H9 (cell line): ENCODE measurements at regions not wholly inside any gene's neighbourhood (a gene's known extent, or its start where the extent isn't known, plus 50 kb on each side); places are given as distances from the start of the nearest gene placed in this dataset.
A peak's percentile ranks its signal among the peaks of the same experiment; 100 is the strongest.

Experiments used
- DNase-seq: peaks from one replicate; pipeline ENCODE4 v3.0.0-alpha.2; 2017
- H2AFZ ChIP-seq: one replicate; pipeline ENCODE4 v1.6.1; 2013; ENCODE audit warnings: mild to moderate bottlenecking, low read length, control low read depth, moderate library complexity
- H2AK5ac ChIP-seq: 2 replicates; pipeline ENCODE4 v1.6.1; 2013; ENCODE audit warnings: low read length, control low read depth, mixed read lengths; ENCODE audit not compliant: insufficient read length
- H2BK120ac ChIP-seq: one replicate; pipeline ENCODE4 v1.6.1; 2013; ENCODE audit warnings: low read depth, mild to moderate bottlenecking, low read length, control low read depth, inconsistent platforms; ENCODE audit not compliant: poor library complexity, severe bottlenecking
- H2BK12ac ChIP-seq: 2 replicates; pipeline ENCODE4 v1.6.1; 2013; ENCODE audit warnings: low read length, control low read depth, mixed read lengths, low read depth; ENCODE audit not compliant: insufficient read length
- H2BK15ac ChIP-seq: 2 replicates; pipeline ENCODE4 v1.6.1; 2013; ENCODE audit warnings: low read depth, low read length, control low read depth
- H2BK20ac ChIP-seq: one replicate; pipeline ENCODE4 v1.6.1; 2013; ENCODE audit warnings: low read depth, mild to moderate bottlenecking, low read length, control low read depth, inconsistent platforms; ENCODE audit not compliant: poor library complexity, severe bottlenecking
- H2BK5ac ChIP-seq: 2 replicates; pipeline ENCODE4 v1.6.1; 2013; ENCODE audit warnings: low read length, control low read depth, mixed read lengths; ENCODE audit not compliant: insufficient read length
- H3K14ac ChIP-seq: 2 replicates; pipeline ENCODE4 v1.6.1; 2013; ENCODE audit warnings: low read length, control low read depth; ENCODE audit not compliant: insufficient read depth
- H3K18ac ChIP-seq: 2 replicates; pipeline ENCODE4 v1.6.1; 2013; ENCODE audit warnings: low read depth, mild to moderate bottlenecking, mixed read lengths, low read length, control low read depth; ENCODE audit not compliant: insufficient read length
- H3K23ac ChIP-seq: 2 replicates; pipeline ENCODE4 v1.6.1; 2013; ENCODE audit warnings: low read length, control low read depth, mixed read lengths, low read depth; ENCODE audit not compliant: insufficient read length
- H3K23me2 ChIP-seq: 2 replicates; pipeline ENCODE4 v1.6.1; 2013; ENCODE audit warnings: low read depth, mild to moderate bottlenecking, mixed read lengths, low read length, control low read depth; ENCODE audit not compliant: insufficient read length, poor library complexity, severe bottlenecking
- H3K27ac ChIP-seq: 2 replicates; pipeline ENCODE4 v1.5.1; 2013; ENCODE audit warnings: low read length, control low read depth, mixed read lengths, low read depth; ENCODE audit not compliant: insufficient read length
- H3K27me3 ChIP-seq: 2 replicates; pipeline ENCODE4 v1.6.1; 2013; ENCODE audit warnings: low read length, control low read depth, inconsistent platforms; ENCODE audit not compliant: insufficient read depth
- H3K4ac ChIP-seq: 2 replicates; pipeline ENCODE4 v1.6.1; 2013; ENCODE audit warnings: low read depth, mild to moderate bottlenecking, control low read depth, inconsistent platforms, low read length, moderate library complexity
- H3K4me1 ChIP-seq: 2 replicates; pipeline ENCODE4 v1.6.1; 2013; ENCODE audit warnings: low read length, control low read depth, inconsistent platforms; ENCODE audit not compliant: insufficient read depth
- H3K4me2 ChIP-seq: 2 replicates; pipeline ENCODE4 v1.6.1; 2013; ENCODE audit warnings: low read length, control low read depth, mixed read lengths; ENCODE audit not compliant: insufficient read length, insufficient read depth
- H3K56ac ChIP-seq: 2 replicates; pipeline ENCODE4 v1.6.1; 2013; ENCODE audit warnings: low read depth, mild to moderate bottlenecking, mixed read lengths, low read length, control low read depth; ENCODE audit not compliant: insufficient read length
- H3K79me1 ChIP-seq: 2 replicates; pipeline ENCODE4 v1.6.1; 2013; ENCODE audit warnings: low read depth, mild to moderate bottlenecking, moderate library complexity, low read length, control low read depth, inconsistent platforms; ENCODE audit not compliant: insufficient read depth, poor library complexity, severe bottlenecking
- H3K79me2 ChIP-seq: 2 replicates; pipeline ENCODE4 v1.6.1; 2013; ENCODE audit warnings: low read length, control low read depth, inconsistent platforms; ENCODE audit not compliant: insufficient read depth
- H3K9ac ChIP-seq: 2 replicates; pipeline ENCODE4 v1.6.1; 2013; ENCODE audit warnings: low read length, control low read depth, mixed read lengths; ENCODE audit not compliant: insufficient read length; ENCODE audit errors: extremely low read depth
- H3K9me3 ChIP-seq: one replicate; pipeline ENCODE4 v1.6.1; 2013; ENCODE audit warnings: low read depth, low read length, inconsistent platforms; ENCODE audit not compliant: control insufficient read depth
- H3T11ph ChIP-seq: one replicate; pipeline ENCODE4 v1.6.1; 2013; ENCODE audit warnings: mild to moderate bottlenecking, low read length, control low read depth, inconsistent platforms
- H4K20me1 ChIP-seq: one replicate; pipeline ENCODE4 v1.6.1; 2013; ENCODE audit not compliant: control insufficient read depth, insufficient read length, insufficient read depth
- H4K5ac ChIP-seq: 2 replicates; pipeline ENCODE4 v1.6.1; 2013; ENCODE audit warnings: low read depth, mild to moderate bottlenecking, mixed read lengths, low read length, control low read depth; ENCODE audit not compliant: insufficient read length
- H4K8ac ChIP-seq: replicated peaks from 2 replicates; pipeline ENCODE4 v1.6.1; 2013; ENCODE audit warnings: low read length, control low read depth, mixed read lengths, low read depth; ENCODE audit not compliant: insufficient read length
- H4K91ac ChIP-seq: 2 replicates; pipeline ENCODE4 v1.6.1; 2013; ENCODE audit warnings: low read depth, mild to moderate bottlenecking, moderate library complexity, mixed read lengths, low read length, control low read depth; ENCODE audit not compliant: insufficient read length
- H3K27ac Mint-ChIP-seq, 3 experiments: 2 replicates in 2 of 3; 3 replicates in 1 of 3; pipeline ENCODE4 v1.8.0; 2020 to 2021; ENCODE audit warnings: mixed read lengths in 3 of 3, mild to moderate bottlenecking in 1 of 3, moderate library complexity in 1 of 3
- H3K27me3 Mint-ChIP-seq: 2 replicates; pipeline ENCODE4 v1.8.0; 2021; ENCODE audit warnings: low read depth, mild to moderate bottlenecking, moderate library complexity, mixed read lengths
- H3K36me3 Mint-ChIP-seq, 3 experiments: 2 replicates in 2 of 3; 3 replicates in 1 of 3; pipeline ENCODE4 v1.8.0; 2020 to 2021; ENCODE audit warnings: low read depth in 3 of 3, mixed read lengths in 3 of 3; ENCODE audit not compliant: insufficient read depth in 1 of 3
- H3K4me1 Mint-ChIP-seq, 2 experiments: 2 replicates each; pipeline ENCODE4 v1.8.0; 2020; ENCODE audit warnings: mixed read lengths in 2 of 2
- H3K4me3 Mint-ChIP-seq, 2 experiments: 2 replicates in 1 of 2; 3 replicates in 1 of 2; pipeline ENCODE4 v1.8.0; 2020 to 2021; ENCODE audit warnings: mild to moderate bottlenecking in 2 of 2, mixed read lengths in 2 of 2, moderate library complexity in 1 of 2
- H3K9me3 Mint-ChIP-seq, 2 experiments: 2 replicates in 1 of 2; 3 replicates in 1 of 2; pipeline ENCODE4 v1.8.0; 2020; ENCODE audit warnings: mild to moderate bottlenecking in 2 of 2, mixed read lengths in 2 of 2, moderate library complexity in 1 of 2
- CTCF ChIP-seq: fragments of 200-600 bp; sonication (generic); conservative IDR thresholded peaks from 3 replicates; pipeline ENCODE4 v1.8.0; 2021; ENCODE audit warnings: antibody characterized with exemption, mild to moderate bottlenecking
- WGBS: extraction: QIAGEN DNeasy Blood & Tissue Kit; methylation state at CpG from one replicate; pipeline ENCODE4 v1.1.7; 2013; ENCODE audit warnings: missing lambda C conversion rate, low lambda C conversion rate, mixed read lengths; ENCODE audit not compliant: insufficient read length; ENCODE audit errors: extremely low coverage; 5-methylcytosine and 5-hydroxymethylcytosine counted together

DNA sequence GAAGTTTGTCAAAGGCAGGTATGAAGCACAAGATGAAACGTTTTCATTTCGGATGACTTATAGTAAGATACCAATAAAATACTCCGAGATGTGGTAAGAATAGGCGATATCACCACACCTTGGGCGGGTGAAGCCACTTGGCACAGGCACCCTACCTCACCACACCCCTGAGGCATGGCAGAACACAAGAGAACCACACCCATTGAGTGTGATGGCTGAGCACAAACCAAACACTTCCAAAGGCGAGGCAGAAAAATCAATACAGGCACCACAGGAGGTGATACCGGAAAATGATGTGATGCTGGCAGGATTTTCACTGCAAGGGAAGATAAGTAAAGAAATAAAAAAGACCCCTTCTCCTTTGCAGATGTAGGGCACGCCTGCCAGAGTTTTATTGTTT is 332.9 kb upstream of the PRDM1 start:
- no peak overlapping the region for H3K9ac ChIP-seq
- H2AFZ ChIP-seq = no peak overlapping the region
- H3K9me3 ChIP-seq = peaks cover 10% of the 10 kb centered on the region
- H3K4me3 Mint-ChIP-seq = no peak overlapping the region
- no peak overlapping the region for H3T11ph ChIP-seq
- H4K20me1 ChIP-seq = no peaks in the 10 kb centered on the region
- TF ChIP-seq CTCF = no peak
- H3K27ac ChIP-seq = no peak overlapping the region
- H3K4ac ChIP-seq = no peak overlapping the region
- H3K36me3 Mint-ChIP-seq = peaks cover 0 to 16% (median 8%) of the 10 kb centered on the region in 3 experiments; a peak in 4 of 7 replicates
- H3K27ac Mint-ChIP-seq = peak overlapping the region in 1 of 3 experiments; percentile 72; a peak in 2 of 7 replicates
- H3K23ac ChIP-seq = no peak overlapping the region
- peaks cover 10 to 15% of the 10 kb centered on the region in 2 experiments for H3K9me3 Mint-ChIP-seq
- peaks cover 8% of the 10 kb centered on the region; the same call in 1 of the 2 replicates for H3K4me1 ChIP-seq
- no peak overlapping the region for H4K8ac ChIP-seq
- H3K14ac ChIP-seq = no peak overlapping the region
- no peak overlapping the region for H2BK12ac ChIP-seq
- H2BK20ac ChIP-seq = no peak overlapping the region
- H4K91ac ChIP-seq = no peak overlapping the region
- no peak overlapping the region for H2BK15ac ChIP-seq
- no peaks in the 10 kb centered on the region for H3K79me1 ChIP-seq
- H3K56ac ChIP-seq = no peak overlapping the region
- no peak overlapping the region for H3K4me2 ChIP-seq
- no peak for DNase-seq
- WGBS = no CpG with 5 or more reads among the region's 8 CpGs
- H3K27me3 ChIP-seq = no peaks in the 10 kb centered on the region
- H3K79me2 ChIP-seq = no peaks in the 10 kb centered on the region
- H3K27me3 Mint-ChIP-seq = 0 out of 2 replicates have a peak, but pooled peaks cover 1% of the 10 kb centered on the region
- H3K4me1 Mint-ChIP-seq = peaks cover 9 to 10% of the 10 kb centered on the region in 2 experiments
- H2BK120ac ChIP-seq = no peak overlapping the region
- H2BK5ac ChIP-seq = no peak overlapping the region
- H4K5ac ChIP-seq = no peak overlapping the region
- H2AK5ac ChIP-seq = no peak overlapping the region
- H3K23me2 ChIP-seq = no peaks in the 10 kb centered on the region
- no peak overlapping the region for H3K18ac ChIP-seq
